OCI-LY7 (cell line): ENCODE measurements at regions not wholly inside any gene's neighbourhood (a gene's known extent, or its start where the extent isn't known, plus 50 kb on each side); places are given as distances from the start of the nearest gene placed in this dataset.
"Not testable (repeated sequence)": the region's sequence is repeated elsewhere in the genome, so short reads cannot be mapped to it uniquely, and the experiment has no call there.

Source experiments
- EZH2phosphoT487 ChIP-seq: fragments of 200-600 bp; sonication (generic); IDR thresholded peaks from 2 replicates; pipeline ENCODE4 v1.6.1; 2018; ENCODE audit warnings: low read depth, borderline replicate concordance, mild to moderate bottlenecking, mixed run types, antibody characterized with exemption, low read length, moderate library complexity, mixed read lengths
- TF ChIP-seq, protein P1 (sequence below): fragments of 200-600 bp; sonication (generic); conservative IDR thresholded peaks from 2 replicates; pipeline ENCODE4 v1.5.1; 2014; ENCODE audit warnings: mild to moderate bottlenecking, antibody characterized with exemption, low read length, moderate library complexity, mixed read lengths

DNA sequence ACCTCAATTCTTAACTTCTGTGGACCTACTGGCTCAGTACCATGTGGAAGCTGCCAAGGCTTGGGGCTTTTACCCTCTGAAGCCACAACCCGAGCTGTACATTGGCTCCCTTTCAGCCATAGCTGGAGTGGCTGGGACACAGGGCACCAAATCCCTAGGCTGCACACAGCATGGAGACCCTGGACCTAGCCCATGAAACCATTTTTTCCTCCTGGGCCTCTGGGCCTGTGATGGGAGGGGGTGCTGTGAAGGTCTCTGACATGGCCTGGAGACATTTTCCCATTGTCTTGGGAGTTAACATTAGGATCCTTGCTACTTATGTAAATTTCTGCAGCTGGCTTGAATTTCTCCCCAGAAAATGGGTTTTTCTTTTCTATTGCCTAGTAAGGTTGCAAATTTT is 205.1 kb downstream of the DCDC2C start:
- TF ChIP-seq, protein P1, sequence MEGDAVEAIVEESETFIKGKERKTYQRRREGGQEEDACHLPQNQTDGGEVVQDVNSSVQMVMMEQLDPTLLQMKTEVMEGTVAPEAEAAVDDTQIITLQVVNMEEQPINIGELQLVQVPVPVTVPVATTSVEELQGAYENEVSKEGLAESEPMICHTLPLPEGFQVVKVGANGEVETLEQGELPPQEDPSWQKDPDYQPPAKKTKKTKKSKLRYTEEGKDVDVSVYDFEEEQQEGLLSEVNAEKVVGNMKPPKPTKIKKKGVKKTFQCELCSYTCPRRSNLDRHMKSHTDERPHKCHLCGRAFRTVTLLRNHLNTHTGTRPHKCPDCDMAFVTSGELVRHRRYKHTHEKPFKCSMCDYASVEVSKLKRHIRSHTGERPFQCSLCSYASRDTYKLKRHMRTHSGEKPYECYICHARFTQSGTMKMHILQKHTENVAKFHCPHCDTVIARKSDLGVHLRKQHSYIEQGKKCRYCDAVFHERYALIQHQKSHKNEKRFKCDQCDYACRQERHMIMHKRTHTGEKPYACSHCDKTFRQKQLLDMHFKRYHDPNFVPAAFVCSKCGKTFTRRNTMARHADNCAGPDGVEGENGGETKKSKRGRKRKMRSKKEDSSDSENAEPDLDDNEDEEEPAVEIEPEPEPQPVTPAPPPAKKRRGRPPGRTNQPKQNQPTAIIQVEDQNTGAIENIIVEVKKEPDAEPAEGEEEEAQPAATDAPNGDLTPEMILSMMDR = not testable (repeated sequence)
- TF ChIP-seq EZH2phosphoT487 = not testable (repeated sequence)
